ENCODE measurements at regions not wholly inside any gene's neighbourhood (a gene's known extent, or its start where the extent isn't known, plus 50 kb on each side); places are given as distances from the start of the nearest gene placed in this dataset.

DNA sequence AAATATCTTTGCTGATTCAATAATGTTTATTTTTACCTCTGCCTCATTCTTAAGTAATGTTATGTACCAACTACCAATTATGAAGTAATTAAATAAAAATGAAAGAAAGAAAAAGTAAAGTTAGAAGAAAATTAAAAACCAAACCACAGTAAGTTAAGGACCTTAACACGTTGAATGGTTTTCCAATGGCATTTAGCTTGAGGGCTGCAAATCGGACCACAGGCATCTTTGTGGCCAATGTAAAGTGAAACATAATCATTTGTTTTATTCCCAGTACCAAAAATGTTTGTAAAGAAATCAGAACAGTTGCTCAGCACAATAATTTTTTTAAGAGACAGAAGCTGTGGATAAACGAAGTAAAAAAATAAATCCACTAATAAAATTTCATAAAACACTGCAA, 1455.5 kb upstream of the ZEB2 start:
- H3K27me3 Mint-ChIP-seq (ENCODE audit: low read depth), result no peaks in the 10 kb centered on the region
- H3K4me3 Mint-ChIP-seq, result no peak overlapping the region
- no peaks in the 10 kb centered on the region for H3K4me1 Mint-ChIP-seq
- no peaks in the 10 kb centered on the region for H3K36me3 Mint-ChIP-seq
- TF ChIP-seq, protein P1, sequence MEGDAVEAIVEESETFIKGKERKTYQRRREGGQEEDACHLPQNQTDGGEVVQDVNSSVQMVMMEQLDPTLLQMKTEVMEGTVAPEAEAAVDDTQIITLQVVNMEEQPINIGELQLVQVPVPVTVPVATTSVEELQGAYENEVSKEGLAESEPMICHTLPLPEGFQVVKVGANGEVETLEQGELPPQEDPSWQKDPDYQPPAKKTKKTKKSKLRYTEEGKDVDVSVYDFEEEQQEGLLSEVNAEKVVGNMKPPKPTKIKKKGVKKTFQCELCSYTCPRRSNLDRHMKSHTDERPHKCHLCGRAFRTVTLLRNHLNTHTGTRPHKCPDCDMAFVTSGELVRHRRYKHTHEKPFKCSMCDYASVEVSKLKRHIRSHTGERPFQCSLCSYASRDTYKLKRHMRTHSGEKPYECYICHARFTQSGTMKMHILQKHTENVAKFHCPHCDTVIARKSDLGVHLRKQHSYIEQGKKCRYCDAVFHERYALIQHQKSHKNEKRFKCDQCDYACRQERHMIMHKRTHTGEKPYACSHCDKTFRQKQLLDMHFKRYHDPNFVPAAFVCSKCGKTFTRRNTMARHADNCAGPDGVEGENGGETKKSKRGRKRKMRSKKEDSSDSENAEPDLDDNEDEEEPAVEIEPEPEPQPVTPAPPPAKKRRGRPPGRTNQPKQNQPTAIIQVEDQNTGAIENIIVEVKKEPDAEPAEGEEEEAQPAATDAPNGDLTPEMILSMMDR (IDR thresholded peaks at IDR 0.05; ENCODE audit: unreplicated experiment), result no peak
- H3K27ac Mint-ChIP-seq, result no peak overlapping the region
- peaks cover 1% of the 10 kb centered on the region for H3K9me3 Mint-ChIP-seq
- DNase-seq (ENCODE audit: low spot score in 2 of 2, unreplicated experiment in 2 of 2), result no peak

DNA sequence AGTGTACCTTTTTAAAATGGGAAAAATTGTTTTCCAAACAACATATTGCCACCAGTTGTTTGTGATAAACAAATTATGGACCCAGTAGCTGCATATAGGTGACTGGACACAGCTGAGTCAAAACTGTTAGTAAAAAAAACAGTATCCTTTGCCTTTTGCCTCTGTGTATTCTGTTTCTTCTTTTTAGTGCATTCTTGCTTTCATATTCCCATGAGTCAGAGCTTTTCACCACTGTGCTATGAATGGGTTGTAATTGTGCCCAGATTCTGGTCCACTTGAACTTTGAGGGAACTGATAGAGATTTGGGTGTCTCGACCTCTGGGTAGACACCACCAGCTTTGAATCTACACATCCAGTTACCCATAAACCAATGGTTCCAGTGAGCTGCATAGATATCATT, 1441.9 kb upstream of the ZEB2 start:
- Mint-ChIP-seq H3K36me3 (peaks cover 7% of the 10 kb centered on the region), H3K9me3 (peaks cover 40% of the 10 kb centered on the region), H3K27me3 (ENCODE audit: low read depth) (no peaks in the 10 kb centered on the region), H3K4me3 (no peak overlapping the region), H3K27ac (no peak overlapping the region), H3K4me1 (no peaks in the 10 kb centered on the region)
- TF ChIP-seq, protein P1 (IDR thresholded peaks at IDR 0.05; ENCODE audit: unreplicated experiment), result no peak
- no peak for DNase-seq (ENCODE audit: low spot score in 2 of 2, unreplicated experiment in 2 of 2)

DNA sequence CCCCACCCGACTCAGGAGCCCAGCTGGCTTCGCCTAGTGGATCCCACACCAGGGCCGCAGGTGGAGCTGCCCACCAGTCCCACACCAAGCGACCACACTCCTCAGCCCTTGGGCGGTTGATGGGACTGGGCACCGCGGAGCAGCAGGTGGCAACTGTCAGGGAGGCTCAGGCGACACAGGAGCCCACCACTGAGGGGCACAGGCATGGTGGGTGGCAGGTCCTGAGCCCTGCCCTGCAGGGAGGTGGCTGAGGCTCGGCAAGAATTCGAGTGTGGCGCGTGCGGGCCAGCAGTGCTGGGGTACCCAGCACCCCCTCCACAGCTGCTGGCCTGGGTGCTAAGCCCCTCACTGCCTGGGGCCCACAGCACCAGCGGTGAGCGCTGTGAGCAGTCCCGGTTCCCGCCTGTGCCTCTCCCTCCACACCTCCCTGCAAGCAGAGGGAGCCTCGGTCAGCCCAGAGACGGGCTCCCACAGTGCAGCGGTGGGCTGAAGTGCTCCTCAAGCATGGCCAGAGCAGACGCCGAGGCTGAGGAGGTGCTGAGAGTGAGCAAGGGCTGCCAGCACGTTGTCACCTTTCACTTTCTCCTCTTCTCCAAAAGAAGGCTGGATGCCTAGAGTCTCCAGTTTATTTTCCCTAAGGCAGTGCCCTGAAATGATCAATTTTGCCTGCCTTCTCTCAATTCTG, 1440.7 kb upstream of the ZEB2 start:
- DNase-seq (ENCODE audit: low spot score in 2 of 2, unreplicated experiment in 2 of 2), result no peak
- H3K9me3 Mint-ChIP-seq, result peaks cover 51% of the 10 kb centered on the region
- no peaks in the 10 kb centered on the region for H3K27me3 Mint-ChIP-seq (ENCODE audit: low read depth)
- H3K4me1 Mint-ChIP-seq, result no peaks in the 10 kb centered on the region
- H3K4me3 Mint-ChIP-seq, result no peak overlapping the region
- no peak overlapping the region for H3K27ac Mint-ChIP-seq
- TF ChIP-seq, protein P1 (IDR thresholded peaks at IDR 0.05; ENCODE audit: unreplicated experiment), result no peak
- H3K36me3 Mint-ChIP-seq, result peaks cover 10% of the 10 kb centered on the region

DNA sequence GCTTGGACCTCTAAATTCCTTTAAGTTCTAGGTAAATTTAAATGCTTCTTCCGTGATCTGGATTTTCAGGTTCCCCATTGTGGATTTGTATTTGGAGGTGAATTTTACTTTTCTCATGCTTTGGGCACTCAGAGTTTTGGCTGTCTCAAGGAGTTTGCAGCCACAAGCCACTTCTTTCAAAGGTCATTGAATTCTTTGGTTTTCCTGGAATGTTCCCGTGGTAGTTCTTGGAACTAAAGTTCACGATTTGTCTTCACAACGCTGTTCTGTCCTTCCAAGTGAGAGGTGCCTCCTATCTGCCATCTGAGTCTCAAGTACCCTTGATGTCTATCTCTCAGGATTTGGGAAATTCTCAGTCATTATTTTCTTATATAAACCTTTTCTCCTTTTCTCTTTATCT, 1438.7 kb upstream of the ZEB2 start:
- Mint-ChIP-seq H3K36me3 (peaks cover 17% of the 10 kb centered on the region), H3K9me3 (peaks cover 60% of the 10 kb centered on the region)

DNA sequence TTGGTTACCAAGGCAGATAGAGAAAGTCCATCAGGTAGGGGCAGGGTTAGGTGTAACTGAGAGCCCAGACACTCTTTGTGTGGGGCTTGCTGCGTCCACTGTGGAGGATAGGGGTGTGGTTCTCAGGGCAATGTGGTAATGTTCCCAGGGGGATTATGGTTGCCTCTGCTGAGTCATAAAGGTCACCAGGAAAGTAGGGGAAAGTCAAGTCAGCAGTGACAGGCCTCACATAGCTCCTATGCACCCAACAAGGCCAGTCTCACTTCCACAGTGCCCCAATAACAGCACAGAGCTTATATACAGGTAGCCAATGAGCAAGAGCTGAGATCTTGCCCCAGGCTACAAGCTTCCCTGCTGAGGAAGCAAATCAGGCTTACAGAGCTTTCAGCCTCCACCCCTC, 1438.0 kb upstream of the ZEB2 start:
- Mint-ChIP-seq H3K36me3 (peaks cover 20% of the 10 kb centered on the region), H3K9me3 (peaks cover 64% of the 10 kb centered on the region), H3K27me3 (ENCODE audit: low read depth) (no peaks in the 10 kb centered on the region), H3K4me1 (no peaks in the 10 kb centered on the region), H3K27ac (no peak overlapping the region), H3K4me3 (no peak overlapping the region)
- DNase-seq (ENCODE audit: low spot score in 2 of 2, unreplicated experiment in 2 of 2), result no peak
- TF ChIP-seq, protein P1 (IDR thresholded peaks at IDR 0.05; ENCODE audit: unreplicated experiment), result no peak

More for the DNA sequence above, 1438.7 kb upstream of the ZEB2 start:
- no peak overlapping the region for H3K4me3 Mint-ChIP-seq
- no peaks in the 10 kb centered on the region for H3K4me1 Mint-ChIP-seq
- H3K27ac Mint-ChIP-seq, result no peak overlapping the region
- TF ChIP-seq, protein P1 (IDR thresholded peaks at IDR 0.05; ENCODE audit: unreplicated experiment), result no peak
- H3K27me3 Mint-ChIP-seq (ENCODE audit: low read depth), result no peaks in the 10 kb centered on the region
- no peak for DNase-seq (ENCODE audit: low spot score in 2 of 2, unreplicated experiment in 2 of 2)

All from mesothelial cell of epicardium (in vitro differentiated cells).